H1 (cell line): ENCODE measurements at regions not wholly inside any gene's neighbourhood (a gene's known extent, or its start where the extent isn't known, plus 50 kb on each side); places are given as distances from the start of the nearest gene placed in this dataset.

ENCODE experiments used
- CTCF ChIA-PET: fragments of 300-600 bp; sonication (Branson Sonifier 250); formaldehyde crosslinking; loops from one replicate; lab custom pipeline; 2021; ENCODE audit not compliant: partially characterized antibody; lab: Charles Lee
- POLR2A ChIA-PET: fragments of 300-600 bp; sonication (Branson Sonifier 250); formaldehyde crosslinking; loops from one replicate; lab custom pipeline; 2021; ENCODE audit warnings: inconsistent platforms; ENCODE audit not compliant: partially characterized antibody; lab: Charles Lee
- DNase-seq, 2 experiments: peaks; one replicate each; pipeline versions ENCODE4 v3.0.0 to v3.0.0-alpha.2; 2010 to 2022; ENCODE audit warnings: low spot score in 2 of 2, low read depth in 1 of 2, mixed read lengths in 1 of 2
- FAIRE-seq: peaks from 2 replicates; lab custom pipeline; 2011; peaks lifted over from hg19 to GRCh38; lab: Jason Lieb, UNC
- H2AFZ ChIP-seq: 2 replicates; pipeline ENCODE4 v1.8.1; 2012; ENCODE audit warnings: low read length, inconsistent platforms
- H2AK5ac ChIP-seq: 2 replicates; pipeline ENCODE4 v1.6.1; 2013; ENCODE audit warnings: low read depth, low read length
- H2BK120ac ChIP-seq: replicated peaks from 2 replicates; pipeline ENCODE3; 2013; ENCODE audit warnings: low read depth, low read length, inconsistent platforms
- H2BK12ac ChIP-seq: 2 replicates; pipeline ENCODE4 v1.6.1; 2013; ENCODE audit warnings: low read depth, low read length
- H2BK15ac ChIP-seq: 2 replicates; pipeline ENCODE4 v1.6.1; 2013; ENCODE audit warnings: low read length
- H2BK20ac ChIP-seq: 2 replicates; pipeline ENCODE4 v1.6.1; 2013; ENCODE audit warnings: low read length
- H2BK5ac ChIP-seq: 2 replicates; pipeline ENCODE4 v1.6.1; 2013; ENCODE audit warnings: low read depth, low read length
- H3K14ac ChIP-seq: 2 replicates; pipeline ENCODE4 v1.6.1; 2013; ENCODE audit warnings: inconsistent platforms; ENCODE audit not compliant: insufficient read length
- H3K18ac ChIP-seq: 2 replicates; pipeline ENCODE4 v1.6.1; 2013; ENCODE audit warnings: low read length; ENCODE audit errors: extremely low read depth
- H3K23ac ChIP-seq: 2 replicates; pipeline ENCODE4 v1.6.1; 2013; ENCODE audit warnings: inconsistent platforms; ENCODE audit not compliant: insufficient read length
- H3K23me2 ChIP-seq: 2 replicates; pipeline ENCODE4 v1.6.1; 2013; ENCODE audit warnings: low read depth, low read length
- H3K27ac ChIP-seq: 2 replicates; pipeline ENCODE4 v1.6.1; 2011; ENCODE audit warnings: low read depth, low read length, inconsistent platforms
- H3K27me3 ChIP-seq, 4 experiments: replicated peaks in 1 of 4; 1 replicate in 1 of 4; 2 replicates in 3 of 4; pipeline versions ENCODE4 v1.6.1 to v1.8.1; 2011 to 2013; ENCODE audit warnings: low read length in 3 of 4, mild to moderate bottlenecking in 3 of 4, inconsistent platforms in 2 of 4, mixed read lengths in 2 of 4, moderate library complexity in 1 of 4; ENCODE audit not compliant: control insufficient read depth in 3 of 4, insufficient read depth in 3 of 4; ENCODE audit errors: extremely low read depth in 1 of 4
- H3K36me3 ChIP-seq, 4 experiments: 2 replicates each; pipeline versions ENCODE4 v1.6.1 to v1.8.1; 2011 to 2013; ENCODE audit warnings: mild to moderate bottlenecking in 4 of 4, low read length in 3 of 4, moderate library complexity in 2 of 4, control low read depth in 1 of 4, inconsistent platforms in 1 of 4; ENCODE audit not compliant: insufficient read depth in 4 of 4, control insufficient read depth in 2 of 4
- H3K4ac ChIP-seq: replicated peaks from 2 replicates; pipeline ENCODE3; 2013; ENCODE audit warnings: low read length, low read depth, mixed read lengths, inconsistent platforms; ENCODE audit not compliant: insufficient read length
- H3K4me1 ChIP-seq, 4 experiments: replicated peaks in 1 of 4; 1 replicate in 1 of 4; 2 replicates in 3 of 4; pipeline versions ENCODE4 v1.6.1 to v1.8.1; 2011 to 2013; ENCODE audit warnings: low read length in 3 of 4, inconsistent platforms in 2 of 4, mixed read lengths in 1 of 4; ENCODE audit not compliant: insufficient read depth in 4 of 4, control insufficient read depth in 3 of 4
- H3K4me2 ChIP-seq, 2 experiments: 2 replicates each; pipeline versions ENCODE4 v1.6.1 to v1.8.1; 2011 to 2013; ENCODE audit warnings: low read depth in 2 of 2, low read length in 2 of 2, control low read depth in 1 of 2, inconsistent platforms in 1 of 2, mild to moderate bottlenecking in 1 of 2; ENCODE audit not compliant: insufficient read depth in 1 of 2
- H3K4me3 ChIP-seq, 4 experiments: fragments of 200-600, 300-600 bp in 1 of 4; sonication (generic), shearing (Covaris generic), sonication (Bioruptor Twin) in 1 of 4; 2 replicates each; pipeline versions ENCODE4 v1.5.1 to v1.8.1; 2011 to 2016; ENCODE audit warnings: low read length in 4 of 4, low read depth in 3 of 4, control low read depth in 2 of 4, inconsistent platforms in 2 of 4, mild to moderate bottlenecking in 2 of 4, mixed read lengths in 1 of 4, moderate library complexity in 1 of 4; ENCODE audit not compliant: insufficient read depth in 2 of 4; ENCODE audit errors: extremely low read depth in 1 of 4
- H3K56ac ChIP-seq: replicated peaks from 2 replicates; pipeline ENCODE3; 2013; ENCODE audit warnings: low read depth, mild to moderate bottlenecking, mixed read lengths, low read length, inconsistent platforms; ENCODE audit not compliant: insufficient read length
- H3K79me1 ChIP-seq: 2 replicates; pipeline ENCODE4 v1.6.1; 2013; ENCODE audit warnings: low read depth, low read length, control low read depth
- H3K79me2 ChIP-seq, 2 experiments: 2 replicates each; pipeline versions ENCODE4 v1.6.1 to v1.8.1; 2012 to 2013; ENCODE audit warnings: low read length in 2 of 2, mild to moderate bottlenecking in 2 of 2, inconsistent platforms in 1 of 2; ENCODE audit not compliant: insufficient read depth in 2 of 2, control insufficient read depth in 1 of 2
- H3K9ac ChIP-seq, 4 experiments: replicated peaks in 1 of 4; 1 replicate in 1 of 4; 2 replicates in 3 of 4; pipeline versions ENCODE4 v1.6.1 to v1.8.1; 2011 to 2013; ENCODE audit warnings: low read depth in 3 of 4, low read length in 3 of 4, control low read depth in 2 of 4, mild to moderate bottlenecking in 2 of 4, moderate library complexity in 2 of 4, inconsistent platforms in 1 of 4; ENCODE audit errors: extremely low read depth in 1 of 4
- H3K9me3 ChIP-seq, 2 experiments: 2 replicates each; pipeline versions ENCODE4 v1.6.1 to v1.8.1; 2012 to 2013; ENCODE audit warnings: mild to moderate bottlenecking in 2 of 2, moderate library complexity in 2 of 2, control low read depth in 1 of 2, inconsistent platforms in 1 of 2, low read depth in 1 of 2, low read length in 1 of 2, mixed read lengths in 1 of 2; ENCODE audit not compliant: insufficient read depth in 2 of 2
- H4K20me1 ChIP-seq, 2 experiments: replicated peaks in 1 of 2; 2 replicates each; pipeline versions ENCODE3 to v1.8.1; 2011 to 2013; ENCODE audit warnings: inconsistent platforms in 2 of 2, low read length in 2 of 2, mild to moderate bottlenecking in 1 of 2; ENCODE audit not compliant: insufficient read depth in 2 of 2, control insufficient read depth in 1 of 2
- H4K5ac ChIP-seq: 2 replicates; pipeline ENCODE4 v1.6.1; 2013; ENCODE audit warnings: low read length, low read depth, mixed read lengths, inconsistent platforms; ENCODE audit not compliant: insufficient read length
- H4K8ac ChIP-seq: 2 replicates; pipeline ENCODE4 v1.8.0; 2013; ENCODE audit warnings: mild to moderate bottlenecking, moderate library complexity, low read length, inconsistent platforms; ENCODE audit not compliant: insufficient read depth; ENCODE audit errors: extremely low read depth
- H4K91ac ChIP-seq: replicated peaks from 2 replicates; pipeline ENCODE3; 2013; ENCODE audit warnings: low read length, mixed read lengths, inconsistent platforms; ENCODE audit not compliant: insufficient read length
- BCL11A ChIP-seq, 2 experiments: IDR thresholded peaks; one replicate each; pipeline ENCODE4 v1.6.1; 2011; ENCODE audit warnings: low read depth in 2 of 2, low read length in 2 of 2, mild to moderate bottlenecking in 2 of 2
- CBX5 ChIP-seq: fragments of 300-800, 300-1000 bp; sonication (generic); IDR thresholded peaks from 2 replicates; pipeline ENCODE4 v1.7.1; 2016; ENCODE audit warnings: antibody characterized with exemption, low read length, low read depth
- EP300 ChIP-seq, 2 experiments: IDR thresholded peaks; 1 replicate in 1 of 2; 2 replicates in 1 of 2; pipeline ENCODE4 v1.6.1; 2011 to 2012; ENCODE audit warnings: low read depth in 2 of 2, low read length in 2 of 2, mild to moderate bottlenecking in 2 of 2, borderline replicate concordance in 1 of 2, inconsistent platforms in 1 of 2, moderate library complexity in 1 of 2
- JUN ChIP-seq: IDR thresholded peaks from 2 replicates; pipeline ENCODE4 v1.6.1; 2011; ENCODE audit warnings: low read depth, mild to moderate bottlenecking, improper control_type of control experiment, low read length
- KDM4A ChIP-seq: IDR thresholded peaks from one replicate; pipeline ENCODE4 v1.7.1; 2012; ENCODE audit warnings: low read depth, mild to moderate bottlenecking, moderate library complexity, low read length, inconsistent platforms; ENCODE audit not compliant: severe bottlenecking
- KDM5A ChIP-seq: fragments of 200-600 bp; IDR thresholded peaks from 2 replicates; pipeline ENCODE4 v1.7.1; 2012; ENCODE audit warnings: mild to moderate bottlenecking, low read length, inconsistent platforms, mixed read lengths
- NRF1 ChIP-seq: IDR thresholded peaks from 2 replicates; pipeline ENCODE4 v1.6.1; 2011; ENCODE audit warnings: mild to moderate bottlenecking, low read depth, low read length, improper control_type of control experiment
- POLR2A ChIP-seq, 2 experiments: IDR thresholded peaks; 1 replicate in 1 of 2; 2 replicates in 1 of 2; pipeline ENCODE4 v1.6.1; 2011; ENCODE audit warnings: low read depth in 2 of 2, low read length in 2 of 2, mild to moderate bottlenecking in 2 of 2; ENCODE audit errors: control extremely low read depth in 1 of 2
- POU5F1 ChIP-seq: IDR thresholded peaks from 2 replicates; pipeline ENCODE4 v1.6.1; 2011; ENCODE audit warnings: low read depth, mild to moderate bottlenecking, low read length, moderate library complexity
- RXRA ChIP-seq: IDR thresholded peaks from 2 replicates; pipeline ENCODE4 v1.6.1; 2011; ENCODE audit warnings: low read depth, mild to moderate bottlenecking, low read length, moderate library complexity; ENCODE audit not compliant: insufficient read depth
- SIRT6 ChIP-seq: IDR thresholded peaks from one replicate; pipeline ENCODE4 v1.7.1; 2012; ENCODE audit warnings: low read length, inconsistent platforms
- TAF7 ChIP-seq: optimal IDR thresholded peaks from 2 replicates; pipeline ENCODE3; 2011; ENCODE audit warnings: low read depth, mild to moderate bottlenecking, inconsistent platforms, low read length, moderate library complexity, borderline replicate concordance
- ZNF274 ChIP-seq: IDR thresholded peaks from 2 replicates; pipeline ENCODE4 v1.7.0; 2012; ENCODE audit warnings: low read length, borderline replicate concordance; ENCODE audit errors: extremely low read depth
- WGBS, 2 experiments: shearing (Covaris generic) in 1 of 2; methylation state at CpG; one replicate each; pipeline versions ENCODE4 v1.1.6 to v1.1.7; 2013 to 2015; ENCODE audit warnings: low lambda C conversion rate in 2 of 2, mixed read lengths in 2 of 2, inconsistent platforms in 1 of 2, low coverage in 1 of 2, missing lambda C conversion rate in 1 of 2; ENCODE audit not compliant: insufficient replicate concordance in 2 of 2, insufficient coverage in 1 of 2, insufficient read length in 1 of 2; ENCODE audit errors: extremely low coverage in 1 of 2, missing lambda C conversion rate in 1 of 2; 5-methylcytosine and 5-hydroxymethylcytosine counted together

GRCh38 chr3:162119651-162120050, 623.0 kb downstream of the OTOL1 start:
- Histone ChIP-seq H3K4me1 (0 out of 7 replicates have a peak, but pooled peaks cover 0 to 2% (median 0%) of the 10 kb centered on the region in 4 experiments), H3K18ac (no peak overlapping the region), H2BK15ac (no peak overlapping the region), H2BK12ac (no peak overlapping the region), H3K36me3 (no peaks in the 10 kb centered on the region), H2AK5ac (no peak overlapping the region), H3K56ac (no peak overlapping the region), H4K8ac (no peak overlapping the region), H3K9ac (no peak overlapping the region), H4K5ac (no peak overlapping the region), H3K23me2 (no peaks in the 10 kb centered on the region), H2BK5ac (no peak overlapping the region), H3K14ac (no peak overlapping the region)
- CTCF ChIA-PET = no interaction called here
- no peak for TF ChIP-seq RXRA
- no peak for TF ChIP-seq TAF7
- no peak for TF ChIP-seq KDM5A
- TF ChIP-seq BCL11A (IDR thresholded peaks at IDR 0.05; ENCODE audit: low read depth in 2 of 2, low read length in 2 of 2) = no peak
- no peak for TF ChIP-seq POLR2A (IDR thresholded peaks at IDR 0.05; ENCODE audit: control extremely low read depth in 1 of 2, low read depth in 2 of 2, low read length in 2 of 2)
- no peak for TF ChIP-seq SIRT6
- no peak for TF ChIP-seq NRF1
- no peak for TF ChIP-seq EP300 (IDR thresholded peaks at IDR 0.05; ENCODE audit: borderline replicate concordance in 1 of 2, low read depth in 2 of 2, low read length in 2 of 2)
- no peak for TF ChIP-seq JUN
- no peak for TF ChIP-seq ZNF274
- TF ChIP-seq CBX5 = no peak
- no peak for TF ChIP-seq KDM4A
- TF ChIP-seq POU5F1 = no peak
- TF ChIP-seq, all 59 proteins: peak for 0
- H3K27me3 ChIP-seq = no peaks in the 10 kb centered on the region
- H4K20me1 ChIP-seq = no peaks in the 10 kb centered on the region
- POLR2A ChIA-PET = no interaction called here
- FAIRE-seq (no peak), DNase-seq (no peak)
- H2BK20ac ChIP-seq = no peak overlapping the region
- WGBS, 2 experiments = 89% methylated on average over 2 of the region's 2 CpGs; no CpG with 5 or more reads in 1 of the 2 experiments
- no peak overlapping the region for H3K4me2 ChIP-seq
- H3K4ac ChIP-seq = no peak overlapping the region
- H3K27ac ChIP-seq = no peak overlapping the region
- no peaks in the 10 kb centered on the region for H3K79me1 ChIP-seq
- no peak overlapping the region for H4K91ac ChIP-seq
- H3K79me2 ChIP-seq = no peaks in the 10 kb centered on the region
- no peak overlapping the region for H3K4me3 ChIP-seq
- no peak overlapping the region for H2BK120ac ChIP-seq
- no peak overlapping the region for H2AFZ ChIP-seq
- H3K23ac ChIP-seq = no peak overlapping the region
- no peaks in the 10 kb centered on the region for H3K9me3 ChIP-seq
